ENCODE measurements at regions not wholly inside any gene's neighbourhood (a gene's known extent, or its start where the extent isn't known, plus 50 kb on each side); places are given as distances from the start of the nearest gene placed in this dataset.

- TF ChIP-seq, protein P1, sequence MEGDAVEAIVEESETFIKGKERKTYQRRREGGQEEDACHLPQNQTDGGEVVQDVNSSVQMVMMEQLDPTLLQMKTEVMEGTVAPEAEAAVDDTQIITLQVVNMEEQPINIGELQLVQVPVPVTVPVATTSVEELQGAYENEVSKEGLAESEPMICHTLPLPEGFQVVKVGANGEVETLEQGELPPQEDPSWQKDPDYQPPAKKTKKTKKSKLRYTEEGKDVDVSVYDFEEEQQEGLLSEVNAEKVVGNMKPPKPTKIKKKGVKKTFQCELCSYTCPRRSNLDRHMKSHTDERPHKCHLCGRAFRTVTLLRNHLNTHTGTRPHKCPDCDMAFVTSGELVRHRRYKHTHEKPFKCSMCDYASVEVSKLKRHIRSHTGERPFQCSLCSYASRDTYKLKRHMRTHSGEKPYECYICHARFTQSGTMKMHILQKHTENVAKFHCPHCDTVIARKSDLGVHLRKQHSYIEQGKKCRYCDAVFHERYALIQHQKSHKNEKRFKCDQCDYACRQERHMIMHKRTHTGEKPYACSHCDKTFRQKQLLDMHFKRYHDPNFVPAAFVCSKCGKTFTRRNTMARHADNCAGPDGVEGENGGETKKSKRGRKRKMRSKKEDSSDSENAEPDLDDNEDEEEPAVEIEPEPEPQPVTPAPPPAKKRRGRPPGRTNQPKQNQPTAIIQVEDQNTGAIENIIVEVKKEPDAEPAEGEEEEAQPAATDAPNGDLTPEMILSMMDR (IDR thresholded peaks at IDR 0.05; ENCODE audit: low read depth, low read length) = no peak
- no peak for TF ChIP-seq EZH2phosphoT487 (IDR thresholded peaks at IDR 0.05; ENCODE audit: low read depth)
Observed at GRCh38 chr1:112807999-112808398, 92.9 kb upstream of the PPM1J start.

Measured in OCI-LY3 (cell line).